PFSK-1 (cell line): ENCODE measurements at regions not wholly inside any gene's neighbourhood (a gene's known extent, or its start where the extent isn't known, plus 50 kb on each side); places are given as distances from the start of the nearest gene placed in this dataset.

Source experiments
- FOXP2 ChIP-seq: optimal IDR thresholded peaks from 2 replicates; pipeline ENCODE3; 2011; ENCODE audit warnings: borderline replicate concordance, control low read depth, inconsistent platforms; ENCODE audit not compliant: insufficient read depth; ENCODE audit errors: extremely low read length, extremely low read depth
- SIN3A ChIP-seq: IDR thresholded peaks from 2 replicates; pipeline ENCODE4 v1.6.1; 2012; ENCODE audit warnings: mild to moderate bottlenecking, low read length, moderate library complexity, borderline replicate concordance; ENCODE audit not compliant: insufficient read depth

DNA sequence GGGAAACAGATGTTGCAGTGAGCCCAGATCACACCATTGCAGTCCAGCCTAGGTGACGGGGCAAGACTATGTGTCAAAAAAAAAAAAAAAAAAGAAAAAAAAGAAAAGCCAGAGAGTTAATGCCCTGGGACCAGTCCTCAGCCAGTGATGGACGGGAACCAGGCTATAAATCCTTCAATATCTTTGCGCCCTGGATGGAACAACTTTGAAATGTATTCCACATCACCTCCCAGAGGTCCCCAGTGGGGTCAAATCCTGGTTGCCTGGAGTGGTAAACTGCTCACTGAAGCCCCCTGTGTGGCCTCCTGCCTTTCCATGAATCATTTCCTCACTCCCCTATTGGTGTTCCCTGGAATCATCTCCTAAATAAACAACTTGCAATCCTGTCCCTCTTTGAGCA lies 166.9 kb downstream of the DEFB131A start:
- TF ChIP-seq SIN3A (no peak), FOXP2 (no peak)
